ENCODE measurements at regions not wholly inside any gene's neighbourhood (a gene's known extent, or its start where the extent isn't known, plus 50 kb on each side); places are given as distances from the start of the nearest gene placed in this dataset.

DNA sequence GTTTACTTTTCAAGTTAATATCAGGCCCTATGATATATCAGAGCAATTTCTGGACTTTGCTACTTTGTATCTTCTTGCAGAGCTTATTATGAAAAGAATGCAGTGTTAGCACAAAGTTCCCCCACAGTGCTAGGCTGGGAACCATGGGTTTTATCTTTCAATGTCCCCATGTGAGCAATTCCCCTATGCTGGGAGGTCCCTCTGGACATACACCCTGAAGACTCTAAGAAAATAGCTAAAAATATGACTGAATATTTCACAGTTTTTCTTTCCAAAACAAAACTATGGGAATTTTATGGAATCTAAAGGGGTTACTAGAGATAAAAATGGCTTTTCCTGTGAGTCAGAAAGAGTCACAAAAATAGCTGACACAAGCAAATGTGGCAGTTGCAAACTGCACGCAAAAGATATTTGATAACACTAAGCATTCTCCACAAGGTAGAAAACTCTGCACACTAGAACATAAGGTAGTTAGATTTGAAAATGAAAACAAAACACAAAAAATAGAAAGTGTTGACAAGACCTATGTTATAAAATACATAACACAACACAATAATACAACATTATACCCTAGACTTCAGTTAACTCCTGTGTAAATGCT lies 487.5 kb upstream of the GRIN3A start:
- ChIA-PET POLR2A (ENCODE audit: partially characterized antibody) (no interaction called here), CTCF (ENCODE audit: partially characterized antibody) (no interaction called here)
- no peaks in the 10 kb centered on the region for H3K36me3 ChIP-seq (ENCODE audit: control insufficient read depth in 2 of 4, insufficient read depth in 4 of 4, low read length in 3 of 4)
- no peak overlapping the region for H4K5ac ChIP-seq (ENCODE audit: insufficient read length, low read depth, low read length)
- H3K79me2 ChIP-seq (ENCODE audit: control insufficient read depth in 1 of 2, insufficient read depth in 2 of 2, low read length in 2 of 2): no peaks in the 10 kb centered on the region
- FAIRE-seq: no peak
- no peaks in the 10 kb centered on the region for H3K27me3 ChIP-seq (replicated peaks in 1 of 4; ENCODE audit: control insufficient read depth in 3 of 4, extremely low read depth in 1 of 4, insufficient read depth in 3 of 4, low read length in 3 of 4)
- H2BK120ac ChIP-seq (replicated peaks; ENCODE audit: low read depth, low read length): no peak overlapping the region
- no peak overlapping the region for H3K27ac ChIP-seq (ENCODE audit: low read depth, low read length)
- H4K20me1 ChIP-seq (replicated peaks in 1 of 2; ENCODE audit: control insufficient read depth in 1 of 2, insufficient read depth in 2 of 2, low read length in 2 of 2): no peaks in the 10 kb centered on the region
- H3K23ac ChIP-seq (ENCODE audit: insufficient read length): no peak overlapping the region
- H3K4ac ChIP-seq (replicated peaks; ENCODE audit: insufficient read length, low read depth, low read length): no peak overlapping the region
- H2BK5ac ChIP-seq (ENCODE audit: low read depth, low read length): no peak overlapping the region
- no peak overlapping the region for H3K4me3 ChIP-seq (ENCODE audit: extremely low read depth in 1 of 4, insufficient read depth in 2 of 4, low read depth in 3 of 4, low read length in 4 of 4)
- no peak for DNase-seq (ENCODE audit: low read depth in 1 of 2, low spot score in 2 of 2)
- 96% methylated on average over 1 of the region's 1 CpG; no CpG with 5 or more reads in 1 of the 2 experiments for WGBS, 2 experiments (ENCODE audit: extremely low coverage in 1 of 2, insufficient coverage in 1 of 2, insufficient read length in 1 of 2, insufficient replicate concordance in 2 of 2, low coverage in 1 of 2, low lambda C conversion rate in 2 of 2, missing lambda C conversion rate in 1 of 2)
- no peak overlapping the region for H3K14ac ChIP-seq (ENCODE audit: insufficient read length)
- no peak overlapping the region for H2BK15ac ChIP-seq (ENCODE audit: low read length)
- no peak overlapping the region for H2AFZ ChIP-seq (ENCODE audit: low read length)
- H3K4me1 ChIP-seq (replicated peaks in 1 of 4; ENCODE audit: control insufficient read depth in 3 of 4, insufficient read depth in 4 of 4, low read length in 3 of 4): no peaks in the 10 kb centered on the region
- no peak overlapping the region for H2BK20ac ChIP-seq (ENCODE audit: low read length)
- no peaks in the 10 kb centered on the region for H3K23me2 ChIP-seq (ENCODE audit: low read depth, low read length)
- H3K9ac ChIP-seq (replicated peaks in 1 of 4; ENCODE audit: extremely low read depth in 1 of 4, low read depth in 3 of 4, low read length in 3 of 4): no peak overlapping the region
- H3K79me1 ChIP-seq (ENCODE audit: low read depth, low read length): no peaks in the 10 kb centered on the region
- H3K56ac ChIP-seq (replicated peaks; ENCODE audit: insufficient read length, low read depth, low read length): no peak overlapping the region
- no peak for TF ChIP-seq RBBP5 (IDR thresholded peaks at IDR 0.05; ENCODE audit: borderline replicate concordance, low read depth, low read length)
- TF ChIP-seq MAFK (IDR thresholded peaks at IDR 0.05; ENCODE audit: low read depth, low read length): peak; percentile 32; the same call in 1 of the 2 replicates
- H3K18ac ChIP-seq (ENCODE audit: extremely low read depth, low read length): no peak overlapping the region
- no peak overlapping the region for H2AK5ac ChIP-seq (ENCODE audit: low read depth, low read length)
- H4K8ac ChIP-seq (ENCODE audit: extremely low read depth, insufficient read depth, low read length): no peak overlapping the region
- no peak overlapping the region for H4K91ac ChIP-seq (replicated peaks; ENCODE audit: insufficient read length, low read length)
- no peak overlapping the region for H3K4me2 ChIP-seq (ENCODE audit: insufficient read depth in 1 of 2, low read depth in 2 of 2, low read length in 2 of 2)
- no peak overlapping the region for H2BK12ac ChIP-seq (ENCODE audit: low read depth, low read length)
- H3K9me3 ChIP-seq (ENCODE audit: insufficient read depth in 2 of 2, low read depth in 1 of 2, low read length in 1 of 2): no peaks in the 10 kb centered on the region

Data from H1 (cell line).